ENCODE measurements at regions not wholly inside any gene's neighbourhood (a gene's known extent, or its start where the extent isn't known, plus 50 kb on each side); places are given as distances from the start of the nearest gene placed in this dataset.
"Not testable (repeated sequence)": the region's sequence is repeated elsewhere in the genome, so short reads cannot be mapped to it uniquely, and the experiment has no call there.

DNA sequence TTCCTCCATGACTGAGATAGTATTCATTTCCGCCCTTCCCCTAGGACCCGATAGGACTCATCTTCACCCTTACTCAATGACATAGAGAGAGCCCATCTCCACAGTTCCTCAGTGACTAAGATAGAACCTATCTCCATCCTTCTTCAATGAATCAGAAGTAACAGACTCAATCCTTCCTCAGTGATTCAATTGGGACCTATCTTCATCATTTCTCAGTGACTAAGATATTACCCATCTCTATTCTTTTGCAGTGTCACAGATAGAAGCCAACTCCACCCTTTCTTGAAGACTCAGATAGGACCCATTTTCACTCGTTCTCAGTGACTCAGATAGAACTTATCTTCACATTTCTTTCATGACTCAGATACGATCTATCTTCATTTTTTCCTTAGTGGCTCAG lies 164.6 kb downstream of the FBXO4 start:
- DNase-seq (ENCODE audit: low read depth in 2 of 2): no peak

GRCh38 chr5:42090162-42090561 lies 165.1 kb downstream of the FBXO4 start:
- DNase-seq (ENCODE audit: low read depth in 2 of 2): no peak

GRCh38 chr5:42099846-42100245 lies 174.8 kb downstream of the FBXO4 start:
- DNase-seq (ENCODE audit: low read depth in 2 of 2): not testable (repeated sequence)

- no peak for DNase-seq (ENCODE audit: low read depth in 2 of 2)
Measured at GRCh38 chr5:42108468-42108867, 183.4 kb downstream of the FBXO4 start.

DNA sequence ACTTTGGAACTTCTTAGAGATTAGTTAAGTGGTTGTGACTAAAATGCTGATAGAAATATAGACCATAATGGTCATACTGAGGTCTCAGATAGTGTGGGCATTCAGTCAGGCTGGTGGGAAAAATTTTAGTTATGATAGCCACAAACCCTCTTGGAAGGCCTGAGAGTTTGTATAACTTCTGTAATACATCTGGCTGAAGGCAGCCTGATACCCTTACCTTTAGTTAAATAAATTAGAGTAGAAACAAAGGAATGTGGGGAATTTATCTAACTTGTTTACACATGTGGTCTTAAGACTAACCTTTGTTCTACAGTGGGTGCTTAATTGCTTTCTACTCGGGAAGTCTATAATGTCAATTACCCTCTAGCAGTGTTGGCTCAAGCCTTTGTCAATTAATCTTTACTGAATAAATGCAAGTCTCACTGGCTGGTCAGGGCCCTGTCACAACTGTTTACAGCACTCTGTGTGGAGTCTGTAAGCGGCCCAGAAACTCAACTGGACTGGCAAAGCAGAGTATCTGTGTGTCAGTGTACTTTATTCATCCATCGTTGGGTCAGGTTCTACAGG lies 184.0 kb downstream of the FBXO4 start:
- no peak for DNase-seq (ENCODE audit: low read depth in 2 of 2)

DNA sequence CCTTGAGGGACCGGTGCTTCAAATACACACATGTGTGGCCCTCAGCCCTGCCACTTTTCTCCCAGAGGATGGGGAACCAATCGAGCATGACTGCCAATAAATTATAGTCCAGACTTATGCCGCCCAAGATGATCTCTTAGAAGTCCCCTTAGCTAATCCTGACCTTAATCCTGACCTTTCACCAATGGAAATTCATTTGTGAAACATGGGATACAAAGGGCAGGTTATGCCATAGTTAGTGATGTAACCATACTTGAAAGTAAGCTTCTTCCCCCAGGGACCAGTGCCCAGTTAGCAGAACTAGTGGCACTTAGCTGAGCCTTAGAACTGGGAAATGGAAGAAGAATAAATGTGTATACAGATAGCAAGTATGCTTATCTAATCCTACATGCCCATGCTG lies 190.6 kb downstream of the FBXO4 start:
- DNase-seq (ENCODE audit: low read depth in 2 of 2): not testable (repeated sequence)

- DNase-seq (ENCODE audit: low read depth in 2 of 2): no peak
Measured at GRCh38 chr5:42120070-42120469, 195.0 kb downstream of the FBXO4 start.

DNA sequence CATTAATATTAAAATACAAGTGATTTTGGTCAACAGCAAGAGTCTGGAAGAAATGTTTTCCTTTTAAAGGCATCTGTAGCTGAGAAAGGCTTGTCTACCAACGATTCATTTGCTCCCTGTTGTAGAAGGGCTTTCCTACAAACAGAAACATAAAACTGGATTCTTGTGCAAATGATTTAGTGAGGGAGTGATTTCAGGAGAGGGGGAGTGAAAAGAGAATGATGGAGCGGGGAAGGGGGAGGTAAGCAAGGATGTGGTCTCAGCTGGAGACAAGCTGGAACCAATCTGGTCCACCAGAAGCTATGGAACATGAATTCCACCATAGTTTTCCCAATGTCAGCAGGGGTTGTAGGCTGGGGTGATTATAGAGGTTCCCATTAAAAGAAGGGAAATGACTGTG lies 196.3 kb downstream of the FBXO4 start:
- DNase-seq (ENCODE audit: low read depth in 2 of 2): no peak

- DNase-seq (ENCODE audit: low read depth in 2 of 2): no peak
Measured at GRCh38 chr5:42131081-42131480, 206.0 kb downstream of the FBXO4 start.

DNA sequence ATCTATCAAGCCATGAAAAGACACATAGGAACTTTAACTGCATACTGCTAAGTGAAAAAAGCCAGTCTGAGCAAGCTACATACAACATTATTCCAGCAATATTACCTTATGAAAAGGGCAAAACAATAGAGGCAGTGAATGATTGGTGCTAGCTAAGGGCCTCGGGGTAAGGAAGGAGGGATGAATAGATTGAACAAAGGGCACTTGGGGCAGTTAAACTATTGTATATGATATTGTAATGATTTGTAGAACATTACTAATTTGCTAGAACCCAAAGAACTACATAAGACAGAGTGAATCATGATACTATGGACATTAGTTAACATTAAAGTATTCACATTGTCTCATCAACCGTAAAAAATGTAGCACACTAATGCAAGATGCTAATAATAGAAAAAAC lies 218.3 kb downstream of the FBXO4 start:
- no peak for DNase-seq (ENCODE audit: low read depth in 2 of 2)

DNA sequence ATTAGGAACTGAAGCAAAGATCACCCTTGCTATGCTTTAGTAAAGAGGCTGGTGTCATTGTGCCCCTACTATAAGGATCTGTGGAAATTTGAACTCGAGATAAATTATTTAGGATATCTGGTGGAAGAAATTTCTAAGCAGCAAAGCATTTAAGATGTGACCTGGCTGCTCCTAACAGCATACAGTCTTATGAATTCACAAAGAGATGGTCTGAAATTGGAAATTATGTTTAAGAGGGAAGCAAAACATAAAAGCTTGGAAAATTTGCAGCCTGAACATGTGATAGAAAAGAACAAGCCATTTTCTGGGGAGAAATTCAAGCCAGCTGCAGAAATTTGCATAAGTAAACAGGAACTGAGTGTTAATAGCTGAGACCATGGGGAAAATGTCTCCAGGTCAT lies 223.7 kb downstream of the FBXO4 start:
- no peak for DNase-seq (ENCODE audit: low read depth in 2 of 2)

DNA sequence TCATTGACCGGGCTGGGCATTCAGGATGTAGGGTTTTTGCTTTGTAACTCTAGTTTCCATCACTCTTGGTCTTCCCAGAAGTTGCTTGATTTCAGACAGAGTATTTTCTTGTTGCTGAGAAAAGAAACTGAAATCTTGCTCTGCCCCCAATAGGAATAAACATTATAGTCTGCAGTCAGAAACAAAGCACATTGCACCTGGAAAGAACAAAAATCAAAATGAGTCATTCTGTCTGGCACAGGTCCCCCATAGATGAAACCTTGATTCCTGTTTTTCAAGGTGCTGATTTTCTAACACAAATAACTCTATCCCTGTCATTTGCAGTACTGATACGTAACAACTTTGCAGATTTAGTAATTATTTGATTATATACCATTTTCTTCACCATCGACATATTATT lies 232.1 kb downstream of the FBXO4 start:
- no peak for DNase-seq (ENCODE audit: low read depth in 2 of 2)

- DNase-seq (ENCODE audit: low read depth in 2 of 2): no peak
Measured at GRCh38 chr5:42163083-42163482, 238.0 kb downstream of the FBXO4 start.

GRCh38 chr5:42168091-42168670 lies 243.1 kb downstream of the FBXO4 start:
- no peak for DNase-seq (ENCODE audit: low read depth in 2 of 2)

GRCh38 chr5:42176118-42176517 lies 247.1 kb upstream of the GHR start:
- not testable (repeated sequence) for DNase-seq (ENCODE audit: low read depth in 2 of 2)

GRCh38 chr5:42179843-42180242 lies 243.4 kb upstream of the GHR start:
- DNase-seq (ENCODE audit: low read depth in 2 of 2): not testable (repeated sequence)

DNA sequence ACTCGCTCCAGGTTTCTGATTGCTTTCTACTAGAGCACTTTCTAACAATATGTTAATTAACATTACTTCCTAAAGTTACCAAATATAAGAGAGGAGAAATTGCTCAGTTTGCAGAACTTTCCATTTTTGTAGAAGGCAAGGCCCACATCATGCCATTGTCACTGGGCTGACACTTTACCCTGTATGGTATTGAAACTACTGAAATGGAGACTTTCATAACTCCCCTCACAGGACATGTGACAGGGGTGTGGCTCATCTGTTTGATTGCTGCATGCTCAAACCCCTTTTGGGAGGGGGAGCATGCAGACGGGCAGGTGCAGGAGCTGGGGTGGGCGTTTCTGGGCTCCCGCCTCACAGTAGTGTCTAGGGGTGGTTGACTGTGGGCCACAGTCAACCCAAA lies 206.3 kb upstream of the GHR start:
- DNase-seq (ENCODE audit: low read depth in 2 of 2): no peak

DNA sequence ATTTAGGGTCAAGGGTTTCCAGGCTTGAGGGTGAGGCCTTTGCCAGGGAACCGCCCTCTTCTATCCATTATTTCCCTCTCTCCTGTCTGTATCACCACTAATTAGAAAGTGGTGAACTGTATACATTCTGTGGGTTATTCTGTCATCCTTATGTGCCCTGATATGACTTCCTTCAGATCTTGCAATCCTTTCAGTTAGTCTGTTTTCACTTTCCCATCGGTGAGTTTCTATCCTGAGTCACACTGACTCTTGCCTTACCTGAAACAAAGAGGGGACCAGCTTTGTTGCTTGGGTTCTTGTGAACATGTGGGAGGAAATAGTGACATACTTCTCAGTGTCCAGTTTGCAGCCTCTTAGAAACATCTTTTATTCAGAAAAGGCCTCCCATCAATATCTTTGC lies 205.4 kb upstream of the GHR start:
- DNase-seq (ENCODE audit: low read depth in 2 of 2): no peak

- DNase-seq (ENCODE audit: low read depth in 2 of 2): no peak
Measured at GRCh38 chr5:42225009-42225408, 198.2 kb upstream of the GHR start.

GRCh38 chr5:42228279-42228678 lies 195.0 kb upstream of the GHR start:
- DNase-seq (ENCODE audit: low read depth in 2 of 2): no peak

GRCh38 chr5:42230839-42231238 lies 192.4 kb upstream of the GHR start:
- no peak for DNase-seq (ENCODE audit: low read depth in 2 of 2)

- no peak for DNase-seq (ENCODE audit: low read depth in 2 of 2)
Measured at GRCh38 chr5:42235241-42235640, 188.0 kb upstream of the GHR start.

GRCh38 chr5:42235837-42236236 lies 187.4 kb upstream of the GHR start:
- DNase-seq (ENCODE audit: low read depth in 2 of 2): no peak

GRCh38 chr5:42241636-42242035 lies 181.6 kb upstream of the GHR start:
- DNase-seq (ENCODE audit: low read depth in 2 of 2): no peak
